ENCODE measurements at regions not wholly inside any gene's neighbourhood (a gene's known extent, or its start where the extent isn't known, plus 50 kb on each side); places are given as distances from the start of the nearest gene placed in this dataset.

DNA sequence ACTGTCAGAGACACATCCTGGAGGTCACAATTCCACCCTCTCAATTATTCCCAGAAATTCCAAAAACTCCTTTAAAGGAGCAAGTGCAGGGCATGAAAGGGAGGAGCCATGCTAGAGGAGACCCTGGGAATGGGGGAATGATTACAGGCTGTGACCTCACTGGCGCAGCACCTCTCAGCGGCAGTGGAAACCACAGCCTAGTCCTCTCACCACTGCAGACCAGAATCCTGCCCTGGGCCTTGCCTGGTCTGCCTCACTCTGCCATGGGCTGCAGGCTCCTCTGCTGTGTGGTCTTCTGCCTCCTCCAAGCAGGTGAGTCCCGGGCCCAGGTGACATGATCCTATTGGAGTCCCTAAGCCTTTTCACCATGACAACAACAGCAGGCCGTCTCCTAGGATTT is 50.5 kb upstream of the PRSS58 start:
- TF ChIP-seq, protein P1, sequence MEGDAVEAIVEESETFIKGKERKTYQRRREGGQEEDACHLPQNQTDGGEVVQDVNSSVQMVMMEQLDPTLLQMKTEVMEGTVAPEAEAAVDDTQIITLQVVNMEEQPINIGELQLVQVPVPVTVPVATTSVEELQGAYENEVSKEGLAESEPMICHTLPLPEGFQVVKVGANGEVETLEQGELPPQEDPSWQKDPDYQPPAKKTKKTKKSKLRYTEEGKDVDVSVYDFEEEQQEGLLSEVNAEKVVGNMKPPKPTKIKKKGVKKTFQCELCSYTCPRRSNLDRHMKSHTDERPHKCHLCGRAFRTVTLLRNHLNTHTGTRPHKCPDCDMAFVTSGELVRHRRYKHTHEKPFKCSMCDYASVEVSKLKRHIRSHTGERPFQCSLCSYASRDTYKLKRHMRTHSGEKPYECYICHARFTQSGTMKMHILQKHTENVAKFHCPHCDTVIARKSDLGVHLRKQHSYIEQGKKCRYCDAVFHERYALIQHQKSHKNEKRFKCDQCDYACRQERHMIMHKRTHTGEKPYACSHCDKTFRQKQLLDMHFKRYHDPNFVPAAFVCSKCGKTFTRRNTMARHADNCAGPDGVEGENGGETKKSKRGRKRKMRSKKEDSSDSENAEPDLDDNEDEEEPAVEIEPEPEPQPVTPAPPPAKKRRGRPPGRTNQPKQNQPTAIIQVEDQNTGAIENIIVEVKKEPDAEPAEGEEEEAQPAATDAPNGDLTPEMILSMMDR (conservative IDR thresholded peaks at IDR 0.05): no peak
- no peak for TF ChIP-seq ZFX (IDR thresholded peaks at IDR 0.05)
